Neuronal stem cell (in vitro differentiated cells): ENCODE measurements at regions not wholly inside any gene's neighbourhood (a gene's known extent, or its start where the extent isn't known, plus 50 kb on each side); places are given as distances from the start of the nearest gene placed in this dataset.

Experiments used
- DNase-seq: peaks from one replicate; pipeline ENCODE4 v3.0.0-alpha.2; 2013; ENCODE audit warnings: low spot score
- H2AFZ ChIP-seq: one replicate; pipeline ENCODE4 v1.6.1; 2013; ENCODE audit warnings: mild to moderate bottlenecking, low read length, inconsistent platforms
- H2AK5ac ChIP-seq: 2 replicates; pipeline ENCODE4 v1.6.1; 2013; ENCODE audit warnings: low read depth, mild to moderate bottlenecking, inconsistent platforms, low read length, moderate library complexity, mixed read lengths
- H2BK120ac ChIP-seq: 2 replicates; pipeline ENCODE4 v1.6.1; 2013; ENCODE audit warnings: low read depth, mild to moderate bottlenecking, inconsistent platforms, low read length, moderate library complexity, mixed read lengths
- H2BK12ac ChIP-seq: one replicate; pipeline ENCODE4 v1.6.1; 2013; ENCODE audit warnings: low read length, inconsistent platforms
- H2BK15ac ChIP-seq: 2 replicates; pipeline ENCODE4 v1.6.1; 2013; ENCODE audit warnings: mild to moderate bottlenecking, low read length, inconsistent platforms, mixed read lengths
- H2BK5ac ChIP-seq: one replicate; pipeline ENCODE4 v1.6.1; 2013; ENCODE audit warnings: inconsistent platforms, mild to moderate bottlenecking, low read length, moderate library complexity
- H3K14ac ChIP-seq: one replicate; pipeline ENCODE4 v1.6.1; 2013; ENCODE audit warnings: low read length, inconsistent platforms
- H3K18ac ChIP-seq: 2 replicates; pipeline ENCODE4 v1.6.1; 2013; ENCODE audit warnings: low read length, inconsistent platforms
- H3K23ac ChIP-seq: 2 replicates; pipeline ENCODE4 v1.6.1; 2013; ENCODE audit warnings: low read depth, mild to moderate bottlenecking, mixed read lengths, low read length, inconsistent platforms; ENCODE audit not compliant: poor library complexity
- H3K27ac ChIP-seq: replicated peaks from 3 replicates; pipeline ENCODE4 v1.5.1; 2013; ENCODE audit warnings: low read length, inconsistent platforms
- H3K27me3 ChIP-seq, 3 experiments: 2 replicates each; pipeline ENCODE4 v1.6.1; 2013; ENCODE audit warnings: low read length in 3 of 3, mild to moderate bottlenecking in 2 of 3, inconsistent platforms in 1 of 3, low read depth in 1 of 3, mixed read lengths in 1 of 3, moderate library complexity in 1 of 3; ENCODE audit not compliant: control insufficient read depth in 3 of 3, insufficient read depth in 3 of 3
- H3K36me3 ChIP-seq, 2 donors: replicated peaks in 1 of 2; 2 replicates each; pipeline ENCODE4 v1.6.1; 2013; ENCODE audit warnings: low read length in 2 of 2; ENCODE audit not compliant: control insufficient read depth in 2 of 2, insufficient read depth in 2 of 2
- H3K4ac ChIP-seq: 2 replicates; pipeline ENCODE4 v1.6.1; 2013; ENCODE audit warnings: inconsistent platforms, mild to moderate bottlenecking, low read length, moderate library complexity
- H3K4me1 ChIP-seq, 2 donors: 1 replicate in 1 of 2; 2 replicates in 1 of 2; pipeline ENCODE4 v1.6.1; 2013; ENCODE audit warnings: low read length in 2 of 2, low read depth in 1 of 2; ENCODE audit not compliant: control insufficient read depth in 2 of 2, insufficient read depth in 1 of 2
- H3K4me2 ChIP-seq: one replicate; pipeline ENCODE4 v1.6.1; 2013; ENCODE audit warnings: mild to moderate bottlenecking, low read length, inconsistent platforms; ENCODE audit not compliant: insufficient read depth, poor library complexity, severe bottlenecking
- H3K4me3 ChIP-seq, 2 donors: 2 replicates each; pipeline ENCODE4 v1.5.1; 2013; ENCODE audit warnings: low read length in 2 of 2, mild to moderate bottlenecking in 2 of 2, inconsistent platforms in 1 of 2, moderate library complexity in 1 of 2
- H3K79me1 ChIP-seq: one replicate; pipeline ENCODE4 v1.6.1; 2013; ENCODE audit warnings: low read depth, mild to moderate bottlenecking, inconsistent platforms, low read length, moderate library complexity
- H3K9ac ChIP-seq: one replicate; pipeline ENCODE4 v1.6.1; 2013; ENCODE audit warnings: mild to moderate bottlenecking, low read depth, low read length, inconsistent platforms; ENCODE audit not compliant: poor library complexity
- H3K9me3 ChIP-seq, 2 donors: replicated peaks in 1 of 2; 2 replicates each; pipeline versions ENCODE3 to v1.6.1; 2013; ENCODE audit warnings: low read length in 2 of 2, mild to moderate bottlenecking in 2 of 2, inconsistent platforms in 1 of 2, low read depth in 1 of 2, mixed read lengths in 1 of 2, moderate library complexity in 1 of 2; ENCODE audit not compliant: control insufficient read depth in 2 of 2, insufficient read depth in 1 of 2
- H4K8ac ChIP-seq: one replicate; pipeline ENCODE4 v1.6.1; 2013; ENCODE audit warnings: low read depth, mild to moderate bottlenecking, inconsistent platforms, low read length, moderate library complexity
- H4K91ac ChIP-seq: one replicate; pipeline ENCODE4 v1.6.1; 2013; ENCODE audit warnings: low read length, low read depth, mild to moderate bottlenecking, inconsistent platforms; ENCODE audit not compliant: poor library complexity
- WGBS, 2 donors: extraction: QIAGEN DNeasy Blood & Tissue Kit; methylation state at CpG; one replicate each; pipeline ENCODE4 v1.1.7; 2013; ENCODE audit warnings: missing lambda C conversion rate in 2 of 2, mixed read lengths in 1 of 2; ENCODE audit not compliant: insufficient read length in 2 of 2, insufficient replicate concordance in 1 of 2; ENCODE audit errors: extremely low coverage in 2 of 2; 5-methylcytosine and 5-hydroxymethylcytosine counted together

- H4K8ac ChIP-seq = no peak overlapping the region
- WGBS, 2 donors = no CpG with 5 or more reads among the region's 9 CpGs
- H3K9me3 ChIP-seq = no peaks in the 10 kb centered on the region
- no peak overlapping the region for H2AK5ac ChIP-seq
- no peak overlapping the region for H3K4ac ChIP-seq
- H3K79me1 ChIP-seq = no peaks in the 10 kb centered on the region
- H3K14ac ChIP-seq = no peak overlapping the region
- no peak overlapping the region for H3K27ac ChIP-seq
- no peaks in the 10 kb centered on the region for H3K36me3 ChIP-seq
- no peak overlapping the region for H3K9ac ChIP-seq
- H2BK15ac ChIP-seq = no peak overlapping the region
- no peaks in the 10 kb centered on the region for H3K4me1 ChIP-seq
- no peak overlapping the region for H2BK5ac ChIP-seq
- no peak overlapping the region for H2BK12ac ChIP-seq
- no peak overlapping the region for H4K91ac ChIP-seq
- no peak overlapping the region for H3K4me3 ChIP-seq
- no peak overlapping the region for H3K18ac ChIP-seq
- no peaks in the 10 kb centered on the region for H3K27me3 ChIP-seq
- H2BK120ac ChIP-seq = no peak overlapping the region
- no peak for DNase-seq
- no peak overlapping the region for H3K23ac ChIP-seq
- no peak overlapping the region for H2AFZ ChIP-seq
- H3K4me2 ChIP-seq = no peak overlapping the region
These were observed 328.4 kb upstream of the RARB start for GRCh38 chr3:25099666-25100065.

GRCh38 chr3:25103391-25103790 lies 324.7 kb upstream of the RARB start:
- Histone ChIP-seq H4K8ac (no peak overlapping the region), H3K4me2 (no peak overlapping the region), H4K91ac (no peak overlapping the region), H3K27ac (no peak overlapping the region), H3K18ac (no peak overlapping the region), H3K79me1 (no peaks in the 10 kb centered on the region), H2AK5ac (no peak overlapping the region), H3K36me3 (no peaks in the 10 kb centered on the region), H3K23ac (no peak overlapping the region), H3K14ac (no peak overlapping the region), H2BK5ac (no peak overlapping the region), H3K9me3 (no peaks in the 10 kb centered on the region), H3K4me1 (peaks cover 0 to 5% of the 10 kb centered on the region in 2 donors), H3K4me3 (no peak overlapping the region), H2AFZ (no peak overlapping the region), H2BK12ac (no peak overlapping the region), H2BK120ac (no peak overlapping the region), H3K4ac (no peak overlapping the region), H2BK15ac (no peak overlapping the region), H3K9ac (no peak overlapping the region), H3K27me3 (no peaks in the 10 kb centered on the region)
- no CpG with 5 or more reads among the region's 3 CpGs for WGBS, 2 donors
- no peak for DNase-seq

- DNase-seq = no peak
- no CpG with 5 or more reads among the region's 9 CpGs for WGBS, 2 donors
- Histone ChIP-seq H3K4me2 (no peak overlapping the region), H4K91ac (no peak overlapping the region), H2AK5ac (no peak overlapping the region), H3K18ac (no peak overlapping the region), H3K9me3 (no peaks in the 10 kb centered on the region), H3K9ac (no peak overlapping the region), H3K23ac (no peak overlapping the region), H3K14ac (no peak overlapping the region), H2BK5ac (no peak overlapping the region), H2AFZ (no peak overlapping the region), H3K79me1 (no peaks in the 10 kb centered on the region), H3K4me3 (no peak overlapping the region), H4K8ac (no peak overlapping the region), H3K4me1 (peaks cover 0 to 5% of the 10 kb centered on the region in 2 donors), H3K36me3 (no peaks in the 10 kb centered on the region), H2BK12ac (no peak overlapping the region), H2BK15ac (no peak overlapping the region), H3K4ac (no peak overlapping the region), H2BK120ac (no peak overlapping the region), H3K27me3 (no peaks in the 10 kb centered on the region), H3K27ac (no peak overlapping the region)
These were observed 320.0 kb upstream of the RARB start for GRCh38 chr3:25107918-25108617.

GRCh38 chr3:25110642-25111041 lies 317.4 kb upstream of the RARB start:
- Histone ChIP-seq H3K79me1 (no peaks in the 10 kb centered on the region), H3K27me3 (no peaks in the 10 kb centered on the region), H2BK12ac (no peak overlapping the region), H3K36me3 (no peaks in the 10 kb centered on the region), H4K8ac (no peak overlapping the region), H2BK5ac (no peak overlapping the region), H3K4me3 (no peak overlapping the region), H3K9ac (no peak overlapping the region), H3K4me2 (no peak overlapping the region), H3K14ac (no peak overlapping the region), H2BK120ac (no peak overlapping the region), H3K27ac (no peak overlapping the region), H3K4ac (no peak overlapping the region), H2AK5ac (no peak overlapping the region), H4K91ac (no peak overlapping the region), H3K23ac (no peak overlapping the region), H3K18ac (no peak overlapping the region), H3K9me3 (no peaks in the 10 kb centered on the region), H2AFZ (no peak overlapping the region), H2BK15ac (no peak overlapping the region), H3K4me1 (peaks cover 0 to 2% of the 10 kb centered on the region in 2 donors)
- no peak for DNase-seq
- WGBS, 2 donors = no CpG with 5 or more reads among the region's 2 CpGs
